ENCODE measurements at regions not wholly inside any gene's neighbourhood (a gene's known extent, or its start where the extent isn't known, plus 50 kb on each side); places are given as distances from the start of the nearest gene placed in this dataset.

DNA sequence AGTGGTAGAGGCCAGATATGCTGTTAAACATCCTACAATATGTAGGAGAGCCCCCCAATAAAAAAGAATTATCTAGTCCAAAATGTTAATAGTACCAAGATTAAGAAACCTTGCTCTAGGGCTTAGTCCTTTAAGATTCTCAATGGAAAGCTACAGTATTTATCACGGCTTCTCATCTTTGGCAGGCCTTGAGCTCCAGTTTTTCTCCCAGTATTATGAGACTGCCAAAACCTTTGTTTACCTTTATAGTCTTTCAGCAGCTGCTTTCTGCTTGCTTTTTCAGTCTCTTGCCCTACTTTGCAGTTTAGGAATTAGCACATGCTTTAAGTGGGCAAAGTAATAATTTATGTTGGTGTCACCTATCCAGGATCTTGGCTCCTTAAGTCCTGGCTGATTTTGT is 59.7 kb downstream of the NHLRC1 start:
- Mint-ChIP-seq H3K4me3 (no peak overlapping the region), H3K27me3 (no peaks in the 10 kb centered on the region), H3K27ac (no peak overlapping the region), H3K4me1 (no peaks in the 10 kb centered on the region), H3K9me3 (ENCODE audit: insufficient read depth) (no peaks in the 10 kb centered on the region)
- DNase-seq, result no peak
- WGBS (ENCODE audit: insufficient coverage), result 100% methylated on average over 1 of the region's 1 CpG
- Histone ChIP-seq H4K20me1 (ENCODE audit: control insufficient read depth, insufficient read depth, low read length, poor library complexity, severe bottlenecking) (no peaks in the 10 kb centered on the region), H3K4me2 (replicated peaks; ENCODE audit: low read depth, low read length, poor library complexity, severe bottlenecking) (no peak overlapping the region), H2AFZ (ENCODE audit: insufficient read depth, low read depth, low read length, poor library complexity, severe bottlenecking) (no peak overlapping the region), H3K9ac (ENCODE audit: low read length) (no peak overlapping the region), H3K4me3 (ENCODE audit: control extremely low read depth in 1 of 5, extremely low read depth in 1 of 5, insufficient read depth in 1 of 5, low read depth in 2 of 5, low read length in 4 of 5) (no peak overlapping the region), H3K36me3 (replicated peaks in 1 of 2; ENCODE audit: control extremely low read depth in 1 of 2, control insufficient read depth in 1 of 2, extremely low read depth in 1 of 2, insufficient read depth in 2 of 2, low read length in 1 of 2) (no peaks in the 10 kb centered on the region), H3K27me3 (replicated peaks in 1 of 4; ENCODE audit: control extremely low read depth in 1 of 4, control insufficient read depth in 3 of 4, insufficient read depth in 4 of 4, low read length in 3 of 4) (no peaks in the 10 kb centered on the region), H3K9me3 (ENCODE audit: control extremely low read depth in 1 of 3, control insufficient read depth in 2 of 3, insufficient read depth in 1 of 3, low read length in 2 of 3) (peaks cover 0 to 7% (median 0%) of the 10 kb centered on the region in 3 donors), H3K79me2 (ENCODE audit: control insufficient read depth, insufficient read depth, low read length) (no peaks in the 10 kb centered on the region), H3K27ac (ENCODE audit: low read length in 2 of 2) (no peak overlapping the region), H3K4me1 (ENCODE audit: control insufficient read depth in 2 of 2, insufficient read depth in 2 of 2, low read length in 2 of 2) (no peaks in the 10 kb centered on the region)
- CTCF ChIA-PET, result no interaction called here
- ATAC-seq (ENCODE audit: low read depth), result no peak
- intact Hi-C loops (cut with micrococcal nuclease), result no loop called here
- POLR2A ChIA-PET, result no interaction called here
- no peak for TF ChIP-seq CTCF (IDR thresholded peaks at IDR 0.05)
- no peak for TF ChIP-seq EZH2 (IDR thresholded peaks at IDR 0.05; ENCODE audit: borderline replicate concordance, insufficient read depth, low read depth, low read length, poor library complexity, severe bottlenecking)

- Histone ChIP-seq H3K4me2 (replicated peaks; ENCODE audit: low read depth, low read length, poor library complexity, severe bottlenecking) (no peak overlapping the region), H3K27me3 (replicated peaks in 1 of 4; ENCODE audit: control extremely low read depth in 1 of 4, control insufficient read depth in 3 of 4, insufficient read depth in 4 of 4, low read length in 3 of 4) (no peaks in the 10 kb centered on the region), H3K4me1 (ENCODE audit: control insufficient read depth in 2 of 2, insufficient read depth in 2 of 2, low read length in 2 of 2) (no peaks in the 10 kb centered on the region), H3K79me2 (ENCODE audit: control insufficient read depth, insufficient read depth, low read length) (no peaks in the 10 kb centered on the region), H3K36me3 (replicated peaks in 1 of 2; ENCODE audit: control extremely low read depth in 1 of 2, control insufficient read depth in 1 of 2, extremely low read depth in 1 of 2, insufficient read depth in 2 of 2, low read length in 1 of 2) (no peaks in the 10 kb centered on the region), H4K20me1 (ENCODE audit: control insufficient read depth, insufficient read depth, low read length, poor library complexity, severe bottlenecking) (no peaks in the 10 kb centered on the region), H3K27ac (ENCODE audit: low read length in 2 of 2) (no peak overlapping the region), H3K9ac (ENCODE audit: low read length) (no peak overlapping the region), H3K9me3 (ENCODE audit: control extremely low read depth in 1 of 3, control insufficient read depth in 2 of 3, insufficient read depth in 1 of 3, low read length in 2 of 3) (peaks cover 0 to 7% (median 0%) of the 10 kb centered on the region in 3 donors), H2AFZ (ENCODE audit: insufficient read depth, low read depth, low read length, poor library complexity, severe bottlenecking) (no peak overlapping the region), H3K4me3 (ENCODE audit: control extremely low read depth in 1 of 5, extremely low read depth in 1 of 5, insufficient read depth in 1 of 5, low read depth in 2 of 5, low read length in 4 of 5) (no peak overlapping the region)
- DNase-seq, result no peak
- ChIA-PET CTCF (no interaction called here), POLR2A (no interaction called here)
- Mint-ChIP-seq H3K9me3 (ENCODE audit: insufficient read depth) (no peaks in the 10 kb centered on the region), H3K27ac (no peak overlapping the region), H3K27me3 (peaks cover 8% of the 10 kb centered on the region), H3K4me3 (no peak overlapping the region), H3K4me1 (no peaks in the 10 kb centered on the region)
- ATAC-seq (ENCODE audit: low read depth), result no peak
- intact Hi-C loops (cut with micrococcal nuclease), result no loop called here
- 100% methylated on average over 4 of the region's 5 CpGs for WGBS (ENCODE audit: insufficient coverage)
- TF ChIP-seq CTCF (IDR thresholded peaks at IDR 0.05) (no peak), EZH2 (IDR thresholded peaks at IDR 0.05; ENCODE audit: borderline replicate concordance, insufficient read depth, low read depth, low read length, poor library complexity, severe bottlenecking) (no peak)
These were observed 64.0 kb downstream of the NHLRC1 start for GRCh38 chr6:18058429-18058828.
